HG02938 (cell line): ENCODE measurements at regions not wholly inside any gene's neighbourhood (a gene's known extent, or its start where the extent isn't known, plus 50 kb on each side); places are given as distances from the start of the nearest gene placed in this dataset.
"Not testable (repeated sequence)": the region's sequence is repeated elsewhere in the genome, so short reads cannot be mapped to it uniquely, and the experiment has no call there.

Experiments used
- ATAC-seq: cut with Tn5 transposase; IDR thresholded peaks from one replicate; pipeline ENCODE4 v1.9.1; 2021; ENCODE audit warnings: mild to moderate bottlenecking, moderate library complexity; ENCODE audit not compliant: unreplicated experiment

DNA sequence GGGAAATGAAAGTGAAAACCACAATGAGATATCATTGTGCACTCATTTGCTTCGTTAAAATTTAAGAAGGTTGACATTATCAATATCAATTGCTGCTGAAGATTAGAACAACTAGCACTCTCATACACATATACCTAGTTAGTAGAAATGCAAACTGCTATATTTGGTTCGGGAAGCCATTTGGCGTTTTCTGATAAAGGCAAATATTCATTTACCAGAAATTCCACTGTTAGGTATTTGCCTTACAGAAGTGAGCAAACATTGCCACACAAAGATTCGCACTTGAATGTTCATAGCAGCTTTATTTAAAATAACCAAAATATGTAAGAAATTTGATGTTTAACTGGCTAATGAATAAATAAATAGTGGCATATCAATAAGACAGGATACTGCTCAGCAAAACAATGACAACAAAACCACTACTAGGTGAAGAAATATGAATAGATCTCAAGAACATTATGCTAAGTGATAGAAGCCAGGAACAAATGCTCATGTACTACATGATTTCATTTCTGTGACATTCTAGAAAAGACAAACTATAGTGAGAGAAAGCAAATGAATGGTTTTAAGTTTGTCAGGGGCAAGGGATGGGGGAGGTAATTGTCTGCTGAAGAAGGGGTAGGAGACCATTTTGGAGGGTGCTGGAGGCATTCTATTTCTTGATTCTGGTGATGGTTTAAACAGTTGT is 387.8 kb downstream of the PTH2R start:
- ATAC-seq: no peak

GRCh38 chr2:208798698-208799097 is 392.1 kb downstream of the PTH2R start:
- no peak for ATAC-seq

DNA sequence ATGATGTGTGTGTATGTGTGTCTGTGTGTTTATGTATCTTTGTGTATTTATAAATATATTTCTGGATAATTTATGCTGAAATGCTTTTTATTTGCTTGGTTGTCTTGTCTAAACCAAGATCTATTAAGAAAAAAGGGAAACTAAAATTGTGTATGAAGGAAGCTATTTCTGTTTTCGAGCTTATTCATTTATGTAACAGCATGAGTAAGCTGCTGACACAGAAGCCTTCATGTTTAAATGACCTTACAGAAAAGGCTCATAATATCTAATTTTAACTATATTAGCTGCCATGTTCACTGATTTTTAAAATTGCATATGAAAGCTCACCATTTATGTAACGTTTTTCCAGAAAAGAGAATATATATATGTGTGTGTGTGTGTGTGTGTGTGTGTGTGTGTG is 392.8 kb downstream of the PTH2R start:
- no peak for ATAC-seq

DNA sequence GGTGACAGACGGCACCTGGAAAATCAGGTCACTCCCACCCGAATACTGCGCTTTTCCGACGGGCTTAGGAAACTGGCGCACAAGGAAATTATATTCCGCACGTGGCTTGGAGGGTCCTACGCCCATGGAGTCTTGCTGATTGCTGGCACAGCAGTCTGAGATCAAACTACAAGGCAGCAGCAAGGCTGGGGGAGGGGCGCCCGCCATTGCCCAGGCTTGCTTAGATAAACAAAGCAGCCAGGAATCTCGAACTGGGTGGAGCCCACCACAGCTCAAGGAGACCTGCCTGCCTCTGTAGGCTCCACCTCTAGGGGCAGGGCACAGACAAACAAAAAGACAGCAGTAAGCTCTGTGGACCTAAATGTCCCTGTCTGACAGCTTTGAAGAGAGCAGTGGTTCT is 394.3 kb downstream of the PTH2R start:
- ATAC-seq: not testable (repeated sequence)

- no peak for ATAC-seq
Observed at GRCh38 chr2:208807756-208808155, 401.2 kb downstream of the PTH2R start.

DNA sequence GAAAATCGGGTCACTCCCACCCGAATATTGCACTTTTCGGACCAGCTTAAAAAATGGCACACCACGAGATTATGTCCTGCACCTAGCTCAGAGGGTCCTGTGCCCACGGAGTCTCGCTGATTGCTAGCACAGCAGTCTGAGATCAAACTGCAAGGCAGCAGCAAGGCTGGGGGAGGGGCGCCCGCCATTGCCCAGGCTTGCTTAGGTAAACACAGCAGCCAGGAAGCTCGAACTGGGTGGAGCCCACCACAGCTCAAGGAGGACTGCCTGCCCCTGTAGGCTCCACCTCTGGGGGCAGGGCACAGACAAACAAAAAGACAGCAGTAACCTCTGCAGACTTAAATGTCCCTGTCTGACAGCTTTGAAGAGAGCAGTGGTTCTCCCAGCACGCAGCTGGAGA is 405.3 kb downstream of the PTH2R start:
- not testable (repeated sequence) for ATAC-seq

DNA sequence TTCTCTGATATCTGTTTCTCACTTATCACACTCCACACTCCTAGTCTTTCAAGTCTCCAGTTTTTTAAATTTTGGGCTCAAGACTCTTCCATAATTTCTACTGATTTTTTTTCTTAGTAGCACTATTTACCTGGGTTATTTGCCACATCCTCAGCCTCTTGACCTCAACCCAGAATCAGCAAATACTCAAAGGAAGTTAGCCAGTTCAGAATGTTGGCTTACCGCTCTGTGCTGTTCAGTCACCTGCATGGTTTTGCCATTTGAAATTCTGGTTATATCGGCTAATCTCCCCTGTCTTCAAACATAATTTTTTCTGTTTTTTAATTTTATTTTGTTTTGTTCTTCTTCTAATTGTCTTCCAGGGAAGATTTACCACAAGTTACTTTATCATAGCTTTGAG is 412.6 kb downstream of the PTH2R start:
- ATAC-seq: no peak

- peak; percentile 96 for ATAC-seq
Observed at GRCh38 chr2:208820014-208820688, 413.6 kb downstream of the PTH2R start.

DNA sequence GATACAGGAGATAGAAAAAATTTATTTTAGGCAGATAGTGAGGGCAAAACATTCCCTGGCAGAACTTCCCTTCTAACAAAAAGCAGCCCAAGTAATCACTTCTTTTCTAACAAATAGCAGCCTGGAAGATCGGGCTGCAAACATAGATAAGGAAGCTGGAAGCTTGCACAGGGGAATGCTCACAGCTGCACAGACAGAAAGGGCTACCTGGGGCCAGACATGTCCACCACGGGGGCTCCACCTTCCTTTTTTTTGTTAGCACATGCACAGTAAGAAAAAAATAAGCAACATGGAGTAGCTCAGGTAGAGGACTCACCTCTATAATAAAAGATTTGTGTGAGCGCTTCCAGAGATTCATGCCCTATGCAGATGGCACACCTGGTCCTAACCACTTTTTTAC is 420.5 kb downstream of the PTH2R start:
- no peak for ATAC-seq

DNA sequence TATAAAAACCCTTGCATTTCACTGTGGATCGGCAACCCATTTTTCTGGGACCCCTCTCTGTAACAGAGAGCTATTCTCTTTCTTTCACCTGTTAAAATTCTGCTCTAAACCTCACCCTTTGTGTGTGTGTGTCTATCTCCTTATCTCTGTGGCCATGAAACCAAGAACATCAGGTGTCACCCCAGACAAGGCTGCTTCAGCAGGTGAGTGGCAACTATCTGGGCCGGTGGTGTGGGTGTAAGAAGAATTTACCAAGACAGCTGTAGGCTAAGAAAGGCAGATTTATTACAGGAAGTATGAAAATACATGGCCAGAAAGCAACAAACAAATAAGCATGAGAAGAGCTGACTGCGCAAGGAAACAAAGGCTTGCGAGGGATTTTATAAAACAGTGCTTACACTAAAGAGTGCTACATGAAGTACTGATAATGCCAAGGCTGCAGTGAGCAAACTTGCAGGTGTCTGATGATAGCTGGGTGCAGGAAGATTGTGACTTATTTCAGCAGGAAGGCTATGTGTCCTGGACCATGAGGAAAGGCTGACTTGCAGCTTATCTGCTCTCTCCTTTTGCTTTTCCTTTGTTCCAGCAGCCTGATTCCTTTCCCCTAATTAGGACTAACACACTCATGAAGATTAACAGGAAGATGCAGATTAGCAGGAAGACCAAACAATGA is 421.1 kb downstream of the PTH2R start:
- no peak for ATAC-seq

GRCh38 chr2:208830203-208830602 is 423.6 kb downstream of the PTH2R start:
- ATAC-seq: no peak

- ATAC-seq: no peak
Observed at GRCh38 chr2:208847651-208848050, 441.1 kb downstream of the PTH2R start.

GRCh38 chr2:208854717-208855116 is 448.1 kb downstream of the PTH2R start:
- ATAC-seq: no peak

DNA sequence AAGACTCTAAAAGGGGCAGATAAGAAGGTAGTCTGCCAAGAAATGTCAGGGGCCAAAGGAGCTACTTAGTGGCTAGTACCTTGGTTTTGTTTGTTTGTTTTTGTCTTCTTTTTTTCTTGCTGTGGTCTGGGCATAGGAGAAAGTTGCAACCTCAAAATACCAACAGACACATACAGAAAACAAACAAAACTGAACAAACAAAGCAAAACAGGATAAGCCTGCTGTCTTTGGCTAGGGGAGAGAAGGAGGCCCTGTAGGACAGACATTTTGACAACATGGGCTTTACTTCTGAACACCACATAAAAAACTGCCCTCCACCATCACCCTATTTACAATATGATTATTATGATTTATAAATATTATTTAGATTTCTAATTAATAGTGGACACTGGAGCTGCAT is 460.8 kb downstream of the PTH2R start:
- ATAC-seq: no peak

- no peak for ATAC-seq
Observed at GRCh38 chr2:208872591-208872990, 466.0 kb downstream of the PTH2R start.

DNA sequence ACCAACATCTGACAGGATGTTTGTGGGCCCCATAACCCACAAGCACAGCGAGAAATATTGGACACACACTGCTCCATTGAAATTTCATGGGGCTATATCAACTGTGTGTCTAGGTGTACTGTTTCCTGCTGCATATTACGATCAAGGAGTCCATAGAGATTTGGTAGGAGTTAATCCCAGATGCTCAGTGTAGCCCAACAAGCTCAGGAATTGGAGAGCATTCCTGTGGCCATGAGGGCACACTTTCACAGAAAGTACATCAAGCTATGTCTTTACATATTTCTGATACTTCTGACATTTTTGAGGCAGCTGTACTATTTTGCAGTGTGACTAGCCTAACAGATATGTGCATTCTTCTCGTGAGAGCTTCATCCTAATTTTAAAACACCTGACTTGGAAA is 473.1 kb downstream of the PTH2R start:
- ATAC-seq: no peak

DNA sequence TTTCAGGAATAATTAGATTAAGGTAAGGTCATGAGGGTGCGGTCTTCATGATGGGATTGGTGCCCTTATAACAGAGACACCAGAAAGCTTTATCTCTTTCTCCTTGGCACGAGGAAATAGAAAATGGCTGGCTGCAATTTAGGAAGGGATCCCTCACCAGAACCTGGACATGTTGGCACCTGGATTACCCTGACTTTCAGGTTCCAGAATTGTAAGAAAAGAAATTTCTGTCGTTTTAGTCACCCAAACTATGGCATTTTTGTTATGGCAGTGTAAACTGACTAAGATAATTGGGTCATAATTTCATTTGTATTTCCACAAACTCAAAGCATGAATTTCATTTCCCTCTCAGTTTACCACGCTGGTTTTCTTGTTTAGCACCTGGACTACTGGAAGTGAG is 473.6 kb downstream of the PTH2R start:
- no peak for ATAC-seq

- ATAC-seq: no peak
Observed at GRCh38 chr2:208890486-208890885, 483.9 kb downstream of the PTH2R start.

DNA sequence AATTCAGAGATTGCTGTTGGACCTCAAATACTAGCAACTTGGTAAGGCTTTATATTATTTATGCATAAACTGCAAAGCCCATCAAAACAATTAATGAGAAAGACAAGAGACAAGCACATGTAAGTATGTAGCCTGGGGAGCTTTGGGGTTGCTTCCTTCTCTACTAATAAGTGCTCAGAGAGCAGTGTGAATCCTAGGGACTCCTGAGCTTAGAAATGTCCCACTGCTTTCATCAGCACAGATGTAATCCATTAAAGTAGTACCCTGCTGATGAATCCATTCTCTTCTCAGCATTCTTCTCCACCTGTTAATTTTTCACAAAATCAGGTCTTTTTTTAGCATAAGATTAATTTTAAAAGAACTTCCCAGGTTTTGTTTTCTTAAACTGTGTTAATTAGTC is 485.6 kb downstream of the PTH2R start:
- ATAC-seq: no peak

- ATAC-seq: no peak
Observed at GRCh38 chr2:208906330-208906729, 499.7 kb downstream of the PTH2R start.

GRCh38 chr2:208915401-208915800 is 508.4 kb upstream of the MAP2 start:
- ATAC-seq: no peak

DNA sequence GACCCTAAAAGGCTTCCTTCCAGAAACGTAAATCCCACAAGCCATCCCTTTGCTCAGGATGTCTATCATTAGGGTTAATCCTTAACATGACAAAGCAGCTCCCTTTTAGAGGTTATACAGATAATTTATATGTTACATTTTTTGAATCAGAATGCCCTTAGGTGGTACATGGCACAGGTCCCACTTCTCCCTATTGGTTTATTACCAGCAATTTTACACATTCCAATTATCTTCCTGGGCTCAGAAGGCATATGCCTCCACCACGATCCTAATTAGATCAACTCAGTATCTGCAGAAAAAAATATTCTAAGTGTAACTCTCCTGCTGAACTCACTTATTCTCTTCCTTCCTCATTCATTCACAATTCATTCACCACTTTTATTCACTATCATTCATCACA is 507.0 kb upstream of the MAP2 start:
- no peak for ATAC-seq
